Activated CD4-positive, alpha-beta memory T cell treated with anti-CD3 and anti-CD28 coated beads, Interleukin-2, amount 10 ng/mL, durations not matched to agents 7 days and 5 days (primary cell): ENCODE measurements at regions not wholly inside any gene's neighbourhood (a gene's known extent, or its start where the extent isn't known, plus 50 kb on each side); places are given as distances from the start of the nearest gene placed in this dataset.

Experiments
- CTCF ChIA-PET: fragments of 350-600 bp; sonication (Branson Sonifier 250); formaldehyde crosslinking; loops from one replicate; lab custom pipeline; 2021; ENCODE audit warnings: antibody characterized with exemption, inconsistent platforms; lab: Charles Lee
- POLR2A ChIA-PET: fragments of 350-600 bp; sonication (Branson Sonifier 250); formaldehyde crosslinking; loops from one replicate; lab custom pipeline; 2021; ENCODE audit warnings: antibody characterized with exemption; lab: Charles Lee
- DNase-seq: peaks from one replicate; pipeline ENCODE4 v3.0.0-alpha.2; 2020
- H3K27ac Mint-ChIP-seq: one replicate; pipeline ENCODE4 v1.8.0; 2021; ENCODE audit warnings: mild to moderate bottlenecking, mixed read lengths
- H3K27me3 Mint-ChIP-seq: one replicate; pipeline ENCODE4 v1.8.0; 2021; ENCODE audit warnings: mixed read lengths
- H3K36me3 Mint-ChIP-seq: one replicate; pipeline ENCODE4 v1.8.0; 2021; ENCODE audit warnings: low read depth, mixed read lengths
- H3K4me1 Mint-ChIP-seq: one replicate; pipeline ENCODE4 v1.8.0; 2021; ENCODE audit warnings: mixed read lengths
- H3K4me3 Mint-ChIP-seq: one replicate; pipeline ENCODE4 v1.8.0; 2021; ENCODE audit warnings: mild to moderate bottlenecking, mixed read lengths
- H3K9me3 Mint-ChIP-seq: one replicate; pipeline ENCODE4 v1.8.0; 2021; ENCODE audit warnings: mixed read lengths

DNA sequence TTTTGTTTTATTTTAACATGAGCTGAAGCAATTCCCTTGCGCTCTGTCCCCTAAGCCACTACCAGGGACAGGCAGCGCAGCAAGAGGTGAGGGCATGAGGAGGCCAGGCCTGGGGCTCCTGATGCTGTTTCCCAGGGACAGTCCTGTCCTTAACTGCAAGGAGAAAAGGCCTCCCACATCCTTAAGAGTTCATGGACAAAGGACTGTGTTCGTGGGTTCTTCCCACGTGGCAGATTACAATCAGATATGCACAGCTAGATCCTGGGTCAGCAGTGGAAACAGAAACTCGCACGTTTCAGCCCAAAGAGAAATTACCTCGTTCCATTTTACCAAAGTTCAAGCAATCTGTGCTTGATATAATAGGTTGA lies 85.8 kb downstream of the MIS18A start:
- no peaks in the 10 kb centered on the region for H3K36me3 Mint-ChIP-seq
- CTCF ChIA-PET = no interaction called here

DNA sequence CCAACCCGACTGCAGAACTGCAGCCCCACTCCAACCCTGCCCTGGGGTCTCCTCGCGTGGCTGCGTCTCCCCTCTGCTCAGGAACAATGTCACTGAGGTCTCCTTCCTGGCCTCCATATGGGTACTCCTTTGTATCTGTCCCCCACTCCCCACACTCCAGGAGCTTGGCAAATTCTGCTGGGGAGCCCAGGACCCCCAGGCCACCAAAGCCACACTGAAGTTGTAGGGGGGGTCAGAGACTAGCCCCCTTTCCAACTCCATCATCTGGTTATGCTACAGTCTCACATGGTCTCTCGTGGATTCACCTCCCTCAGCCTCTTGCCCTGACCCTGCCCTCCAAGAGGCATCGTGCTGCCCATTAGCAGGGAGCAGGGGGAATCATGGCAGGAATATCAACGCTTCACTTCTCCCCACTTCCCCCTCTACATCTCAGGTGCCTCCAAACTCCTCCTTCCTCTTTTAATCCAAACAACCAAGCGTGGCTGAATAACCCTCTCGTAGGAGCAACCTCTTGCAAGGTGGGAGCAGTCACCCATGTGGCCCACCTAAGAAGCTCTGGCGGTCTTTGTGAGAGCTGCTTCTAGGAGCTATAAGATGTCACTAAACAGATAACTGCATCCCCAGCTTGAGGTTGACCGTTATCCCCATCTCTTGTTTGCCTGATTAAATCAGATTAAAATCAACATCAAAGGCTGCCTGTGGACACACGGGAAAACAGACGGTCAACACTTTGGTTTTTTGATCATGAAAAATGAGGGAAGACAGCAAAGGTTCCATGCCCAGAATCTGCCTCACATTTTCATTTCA lies 86.4 kb downstream of the MIS18A start:
- Mint-ChIP-seq H3K27ac (no peak overlapping the region), H3K4me3 (no peak overlapping the region), H3K9me3 (no peaks in the 10 kb centered on the region), H3K27me3 (peaks cover 2% of the 10 kb centered on the region), H3K4me1 (no peaks in the 10 kb centered on the region), H3K36me3 (no peaks in the 10 kb centered on the region)
- POLR2A ChIA-PET = no interaction called here
- CTCF ChIA-PET = no interaction called here
- no peak for DNase-seq

More for the DNA sequence above, 85.8 kb downstream of the MIS18A start:
- POLR2A ChIA-PET = no interaction called here
- no peaks in the 10 kb centered on the region for H3K9me3 Mint-ChIP-seq
- peaks cover 2% of the 10 kb centered on the region for H3K27me3 Mint-ChIP-seq
- no peaks in the 10 kb centered on the region for H3K4me1 Mint-ChIP-seq
- no peak overlapping the region for H3K4me3 Mint-ChIP-seq
- no peak for DNase-seq
- no peak overlapping the region for H3K27ac Mint-ChIP-seq

DNA sequence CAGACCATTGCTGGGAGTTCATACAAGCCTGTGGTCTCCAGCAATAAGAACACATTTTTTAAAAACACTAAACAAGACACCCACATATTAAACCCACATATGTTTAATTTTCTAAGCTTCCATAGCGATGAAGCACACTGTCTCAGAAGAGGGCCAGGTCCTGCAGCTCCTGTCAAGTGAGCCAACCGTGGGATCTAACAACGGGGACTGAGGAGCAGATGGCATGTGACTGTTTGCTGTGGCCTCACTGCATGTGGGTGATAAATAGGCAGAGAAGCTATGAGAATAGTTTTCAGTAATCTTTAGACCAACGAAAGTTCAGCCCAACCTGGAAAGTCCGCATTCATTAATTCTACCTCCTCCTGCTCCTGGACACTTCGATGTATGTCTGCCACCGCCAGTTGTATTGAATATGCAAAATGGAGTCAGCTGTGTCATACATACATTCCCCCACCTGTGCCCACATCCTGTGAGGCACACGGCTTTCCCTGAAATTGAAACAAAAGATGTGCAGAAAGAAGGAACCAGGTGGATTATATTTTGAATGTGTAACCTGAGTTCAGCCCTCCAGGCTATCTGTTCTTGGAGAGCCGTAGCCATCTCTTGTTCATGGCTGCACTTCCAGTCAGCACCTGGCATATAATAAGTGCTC lies 88.2 kb downstream of the MIS18A start:
- Mint-ChIP-seq H3K36me3 (no peaks in the 10 kb centered on the region), H3K4me1 (no peaks in the 10 kb centered on the region), H3K27me3 (peaks cover 2% of the 10 kb centered on the region), H3K9me3 (no peaks in the 10 kb centered on the region), H3K27ac (no peak overlapping the region), H3K4me3 (no peak overlapping the region)
- ChIA-PET POLR2A (no interaction called here), CTCF (no interaction called here)
- DNase-seq = no peak

DNA sequence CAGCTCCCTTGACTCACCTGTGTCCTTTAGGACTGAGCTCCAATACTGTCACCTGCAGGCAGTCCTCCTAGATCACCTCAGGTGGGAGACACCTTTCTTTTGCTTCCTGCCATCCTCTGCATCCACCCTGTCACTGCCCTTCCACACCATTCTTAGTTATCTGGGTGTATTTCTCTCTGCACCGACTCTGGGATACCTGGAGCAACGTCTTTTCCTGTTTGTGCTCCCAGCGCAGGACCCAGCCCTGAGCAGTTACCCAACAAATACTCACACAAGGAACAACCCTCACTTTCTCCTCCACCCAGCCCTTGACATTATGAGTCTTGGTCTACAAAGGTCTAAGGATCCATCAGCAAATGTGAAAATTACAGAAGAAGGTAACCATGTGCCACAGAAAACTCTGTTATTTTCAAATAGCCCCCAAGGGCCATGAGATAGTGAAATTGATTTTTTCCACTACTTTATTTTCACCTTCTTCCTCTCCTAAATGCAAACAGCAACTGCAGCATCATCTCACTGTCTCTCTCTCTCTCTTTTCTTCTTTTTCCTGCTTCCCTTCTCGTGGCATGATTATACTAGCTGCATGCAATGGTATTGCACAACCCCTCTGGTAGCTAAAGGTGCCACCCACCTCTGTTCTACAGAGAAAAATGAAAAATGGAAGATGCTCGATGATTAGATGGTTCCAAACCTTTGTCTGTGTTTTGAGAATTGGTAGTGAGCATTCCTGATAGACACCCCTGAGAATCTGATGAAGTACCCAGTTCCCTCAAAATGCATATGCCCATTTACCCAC lies 89.0 kb downstream of the MIS18A start:
- ChIA-PET POLR2A (no interaction called here), CTCF (no interaction called here)
- Mint-ChIP-seq H3K9me3 (no peaks in the 10 kb centered on the region), H3K4me3 (no peak overlapping the region), H3K27me3 (peaks cover 2% of the 10 kb centered on the region), H3K4me1 (no peaks in the 10 kb centered on the region), H3K36me3 (no peaks in the 10 kb centered on the region), H3K27ac (no peak overlapping the region)
- no peak for DNase-seq

DNA sequence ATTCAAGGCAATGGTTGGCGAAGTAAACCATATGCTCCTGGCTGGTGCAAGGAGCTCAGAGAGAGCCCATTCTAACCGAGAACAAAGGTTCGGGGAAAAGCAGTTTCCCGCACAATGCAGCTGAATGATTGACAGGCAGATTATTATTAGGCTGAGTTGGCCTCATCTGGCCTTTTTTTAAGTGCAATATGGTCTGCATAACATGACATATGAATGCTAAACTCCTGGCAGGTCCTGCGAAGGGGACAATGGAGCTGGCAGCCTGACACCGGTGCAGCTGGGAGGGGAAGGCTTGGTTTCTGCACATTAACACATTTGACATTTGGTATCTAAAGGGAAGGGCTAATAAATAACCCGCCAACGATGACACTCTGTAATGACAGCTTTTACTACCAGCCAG lies 92.0 kb downstream of the MIS18A start:
- no peak overlapping the region for H3K4me3 Mint-ChIP-seq
- peaks cover 2% of the 10 kb centered on the region for H3K27me3 Mint-ChIP-seq
- H3K36me3 Mint-ChIP-seq = no peaks in the 10 kb centered on the region
- POLR2A ChIA-PET = interaction anchor here (0.5 kb wide), 1 partner anchor 155 kb away, joined by 3 read pairs; no protein-coding TSS in a partner anchor
- no peak for DNase-seq
- no peak overlapping the region for H3K27ac Mint-ChIP-seq
- no peaks in the 10 kb centered on the region for H3K4me1 Mint-ChIP-seq
- no peaks in the 10 kb centered on the region for H3K9me3 Mint-ChIP-seq
- CTCF ChIA-PET = no interaction called here

DNA sequence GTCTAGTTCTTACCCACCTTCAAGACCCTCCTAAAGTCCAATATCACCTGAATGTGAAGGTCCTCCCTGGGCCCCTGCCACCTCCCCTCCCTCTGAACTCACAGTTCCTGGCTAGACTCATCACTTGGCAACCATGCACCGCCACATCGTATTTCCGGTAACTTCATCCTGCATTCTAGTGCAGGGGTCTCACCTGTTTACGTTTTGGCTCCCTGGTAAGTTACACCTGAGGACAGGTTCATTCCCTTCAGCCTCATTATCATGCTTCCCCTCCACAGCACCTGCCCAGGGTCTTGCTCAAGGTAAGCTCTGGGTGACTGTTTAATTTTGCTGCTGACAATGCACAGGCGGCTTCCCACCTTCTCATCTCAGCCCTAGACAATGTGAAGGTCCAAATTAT lies 93.1 kb downstream of the MIS18A start:
- Mint-ChIP-seq H3K27ac (no peak overlapping the region), H3K36me3 (no peaks in the 10 kb centered on the region), H3K4me1 (no peaks in the 10 kb centered on the region), H3K9me3 (no peaks in the 10 kb centered on the region), H3K27me3 (peaks cover 2% of the 10 kb centered on the region), H3K4me3 (no peak overlapping the region)
- no peak for DNase-seq
- ChIA-PET POLR2A (no interaction called here), CTCF (no interaction called here)

DNA sequence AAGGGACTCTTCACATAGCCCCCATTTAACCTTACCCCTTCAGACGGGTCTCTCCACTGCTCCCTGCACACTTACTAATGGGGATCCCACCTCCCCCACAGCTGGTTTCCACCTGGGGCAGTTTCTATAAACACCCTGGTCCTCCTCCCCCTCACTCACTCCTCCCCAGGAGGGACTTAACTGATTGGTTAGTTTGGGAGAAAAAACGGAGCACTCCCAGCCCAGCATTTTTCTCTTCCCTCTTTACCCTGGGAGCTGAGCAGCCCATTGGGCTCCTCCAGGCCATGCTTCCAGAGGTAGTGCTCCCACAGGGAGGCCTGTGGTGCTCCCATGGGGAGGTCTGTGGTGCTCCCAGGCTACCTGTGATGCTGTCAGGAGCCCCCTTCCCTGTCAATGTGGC lies 93.7 kb downstream of the MIS18A start:
- no peaks in the 10 kb centered on the region for H3K36me3 Mint-ChIP-seq
- no peaks in the 10 kb centered on the region for H3K9me3 Mint-ChIP-seq
- ChIA-PET POLR2A (no interaction called here), CTCF (no interaction called here)
- H3K4me1 Mint-ChIP-seq = no peaks in the 10 kb centered on the region
- no peak for DNase-seq
- no peak overlapping the region for H3K4me3 Mint-ChIP-seq
- H3K27ac Mint-ChIP-seq = no peak overlapping the region
- H3K27me3 Mint-ChIP-seq = peaks cover 3% of the 10 kb centered on the region

DNA sequence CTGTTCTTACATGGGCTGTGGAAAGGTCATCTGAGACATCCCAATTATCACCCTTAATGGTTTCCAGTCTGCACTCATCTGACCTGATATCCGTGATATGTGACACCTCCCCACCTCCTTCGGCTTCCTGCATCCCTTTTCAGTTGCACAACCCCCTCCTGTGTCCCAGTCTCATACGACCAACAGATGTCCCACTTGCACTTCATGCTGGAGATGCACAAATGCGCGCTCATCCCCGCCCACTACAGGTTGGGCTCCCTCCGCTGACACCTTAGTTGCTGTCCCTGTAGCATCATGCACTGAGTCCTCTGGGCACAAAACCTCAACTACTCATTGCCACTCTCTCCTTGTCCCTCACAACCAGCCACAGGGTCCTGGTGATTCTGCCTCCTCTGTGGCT lies 94.4 kb downstream of the MIS18A start:
- POLR2A ChIA-PET = no interaction called here
- Mint-ChIP-seq H3K4me3 (no peak overlapping the region), H3K4me1 (no peaks in the 10 kb centered on the region), H3K27me3 (peaks cover 2% of the 10 kb centered on the region), H3K36me3 (no peaks in the 10 kb centered on the region), H3K9me3 (no peaks in the 10 kb centered on the region), H3K27ac (no peak overlapping the region)
- CTCF ChIA-PET = no interaction called here
- no peak for DNase-seq

DNA sequence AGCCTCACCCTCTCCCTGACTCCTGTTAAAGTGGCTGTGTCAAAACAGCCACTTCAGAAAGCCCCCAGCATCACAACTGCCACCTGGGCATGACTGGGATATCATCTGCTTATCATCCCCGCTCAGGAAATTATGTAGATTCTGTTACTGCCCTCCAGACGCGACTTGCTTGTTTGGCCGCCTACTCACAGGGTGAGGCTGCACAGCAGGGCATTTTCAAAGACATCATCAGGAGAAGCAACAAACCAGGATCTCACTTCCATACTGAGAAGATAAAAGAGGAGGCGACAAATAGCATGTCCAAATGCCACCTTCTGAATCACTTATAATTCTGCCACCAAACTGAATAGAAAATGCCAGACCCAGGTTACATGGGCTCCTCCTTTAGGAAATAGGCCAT lies 94.8 kb downstream of the MIS18A start:
- Mint-ChIP-seq H3K27ac (no peak overlapping the region), H3K4me3 (no peak overlapping the region), H3K9me3 (no peaks in the 10 kb centered on the region), H3K4me1 (no peaks in the 10 kb centered on the region), H3K27me3 (peaks cover 5% of the 10 kb centered on the region), H3K36me3 (no peaks in the 10 kb centered on the region)
- no peak for DNase-seq
- ChIA-PET CTCF (no interaction called here), POLR2A (no interaction called here)

DNA sequence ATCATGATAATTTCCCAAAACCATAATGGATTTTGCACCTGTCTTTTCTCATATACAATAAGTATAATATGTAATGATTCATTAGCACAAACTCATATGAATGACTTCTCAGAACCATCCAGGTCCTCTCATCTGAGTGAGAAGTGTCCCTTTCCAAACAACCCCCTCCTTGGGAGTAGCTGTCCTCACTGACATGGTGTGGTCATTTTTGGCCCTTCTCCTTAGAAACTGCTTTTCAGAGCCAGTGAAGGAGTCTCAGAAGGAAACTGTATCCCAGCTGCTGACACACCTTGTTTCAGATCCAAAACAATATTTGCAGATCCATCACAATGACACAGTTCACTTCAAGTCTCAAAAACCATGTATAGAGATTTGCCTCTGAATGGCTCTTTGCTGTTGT lies 95.5 kb downstream of the MIS18A start:
- no peak for DNase-seq
- H3K4me3 Mint-ChIP-seq = no peak overlapping the region
- ChIA-PET CTCF (no interaction called here), POLR2A (no interaction called here)
- no peak overlapping the region for H3K27ac Mint-ChIP-seq
- peaks cover 5% of the 10 kb centered on the region for H3K27me3 Mint-ChIP-seq
- H3K4me1 Mint-ChIP-seq = no peaks in the 10 kb centered on the region
- H3K9me3 Mint-ChIP-seq = no peaks in the 10 kb centered on the region
- no peaks in the 10 kb centered on the region for H3K36me3 Mint-ChIP-seq

DNA sequence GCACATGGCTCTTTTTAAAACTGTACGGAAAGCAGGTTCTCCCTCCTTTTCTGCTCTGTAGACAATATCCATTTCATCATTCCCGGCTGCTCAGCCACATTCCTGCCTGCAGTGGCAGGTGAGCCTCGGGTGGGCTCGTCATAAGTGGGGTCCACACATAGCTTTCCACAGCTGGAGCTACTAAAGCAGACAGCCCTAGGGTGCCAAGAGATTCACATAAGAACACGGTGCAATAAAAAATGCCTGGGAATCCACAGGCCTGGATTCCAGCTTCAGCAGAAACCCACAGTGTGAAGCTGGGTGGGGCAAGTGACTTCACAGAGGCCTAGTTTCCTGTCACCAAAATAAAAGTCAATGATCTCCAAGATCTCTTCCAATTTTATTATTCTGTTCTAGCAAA lies 96.4 kb downstream of the MIS18A start:
- H3K36me3 Mint-ChIP-seq = no peaks in the 10 kb centered on the region
- peaks cover 5% of the 10 kb centered on the region for H3K27me3 Mint-ChIP-seq
- ChIA-PET CTCF (no interaction called here), POLR2A (no interaction called here)
- no peaks in the 10 kb centered on the region for H3K9me3 Mint-ChIP-seq
- DNase-seq = no peak
- no peaks in the 10 kb centered on the region for H3K4me1 Mint-ChIP-seq
- no peak overlapping the region for H3K27ac Mint-ChIP-seq
- H3K4me3 Mint-ChIP-seq = no peak overlapping the region

DNA sequence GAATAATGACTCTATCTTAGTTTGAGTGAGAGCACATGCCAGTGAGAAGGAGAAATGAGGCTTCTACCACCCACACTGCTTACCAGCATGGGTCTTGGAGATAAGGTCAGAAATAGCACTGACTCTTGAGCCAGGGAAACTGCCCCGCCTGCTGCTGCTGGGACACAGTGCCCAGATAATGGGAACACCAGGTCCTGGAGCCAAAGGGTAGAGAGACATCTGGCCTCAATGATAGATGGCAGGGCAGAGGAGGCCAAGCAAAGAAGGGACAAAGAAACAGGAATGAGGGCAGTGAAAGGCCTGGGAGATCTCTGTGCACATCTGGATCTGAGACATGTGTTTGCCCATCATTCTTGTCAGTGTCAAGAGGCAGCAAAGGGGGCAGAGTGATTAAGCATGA lies 97.4 kb downstream of the MIS18A start:
- H3K36me3 Mint-ChIP-seq = no peaks in the 10 kb centered on the region
- DNase-seq = no peak
- no peak overlapping the region for H3K27ac Mint-ChIP-seq
- POLR2A ChIA-PET = no interaction called here
- CTCF ChIA-PET = no interaction called here
- H3K4me3 Mint-ChIP-seq = no peak overlapping the region
- no peaks in the 10 kb centered on the region for H3K9me3 Mint-ChIP-seq
- no peaks in the 10 kb centered on the region for H3K4me1 Mint-ChIP-seq
- H3K27me3 Mint-ChIP-seq = peaks cover 7% of the 10 kb centered on the region

DNA sequence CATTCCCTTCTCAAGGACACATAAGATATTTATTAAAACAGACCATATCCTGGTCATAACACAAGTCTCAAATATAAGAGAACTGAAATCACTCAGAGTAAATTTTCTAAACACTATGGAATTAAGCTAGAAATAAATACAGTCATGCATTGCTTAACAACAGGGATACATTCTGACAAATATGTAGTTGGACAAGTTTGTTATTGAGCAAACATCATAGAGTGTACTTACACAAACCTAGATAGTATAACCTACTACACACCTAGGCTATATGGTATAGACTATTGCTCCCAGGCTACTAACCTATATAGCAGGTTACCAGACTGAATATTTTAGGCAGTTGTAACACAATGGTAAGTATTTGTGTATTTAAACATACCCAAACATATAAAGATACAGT lies 104.0 kb downstream of the MIS18A start:
- peaks cover 10% of the 10 kb centered on the region for H3K27me3 Mint-ChIP-seq
- no peak overlapping the region for H3K4me3 Mint-ChIP-seq
- H3K4me1 Mint-ChIP-seq = no peaks in the 10 kb centered on the region
- no peaks in the 10 kb centered on the region for H3K9me3 Mint-ChIP-seq
- no peak for DNase-seq
- no peaks in the 10 kb centered on the region for H3K36me3 Mint-ChIP-seq
- ChIA-PET CTCF (no interaction called here), POLR2A (no interaction called here)
- no peak overlapping the region for H3K27ac Mint-ChIP-seq
